GM19023 (cell line): ENCODE measurements at regions not wholly inside any gene's neighbourhood (a gene's known extent, or its start where the extent isn't known, plus 50 kb on each side); places are given as distances from the start of the nearest gene placed in this dataset.
"Not testable (repeated sequence)": the region's sequence is repeated elsewhere in the genome, so short reads cannot be mapped to it uniquely, and the experiment has no call there.

Source experiments
- ATAC-seq: cut with Tn5 transposase; IDR thresholded peaks from one replicate; pipeline ENCODE4 v1.9.1; 2021; ENCODE audit warnings: mild to moderate bottlenecking, moderate library complexity; ENCODE audit not compliant: unreplicated experiment

DNA sequence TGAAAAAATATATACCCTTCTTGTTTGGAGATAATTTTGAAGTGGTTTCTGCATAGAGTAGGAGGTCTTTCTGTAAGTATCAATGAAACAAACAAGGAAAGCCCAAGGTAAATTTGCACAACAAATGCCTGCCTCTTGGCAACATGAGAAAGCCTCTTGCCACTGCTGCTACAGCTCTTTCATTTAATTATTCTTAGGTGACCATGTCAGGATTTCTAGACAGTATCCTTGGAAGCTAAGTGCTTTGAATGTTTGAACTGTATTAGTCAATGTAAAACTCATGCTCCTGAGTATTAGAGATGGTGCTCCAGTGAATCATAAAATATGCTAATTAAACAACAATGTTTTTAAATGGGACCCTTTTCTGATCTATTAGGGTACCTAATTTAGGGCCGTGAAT, 81.2 kb upstream of the ITGB1 start:
- no peak for ATAC-seq

DNA sequence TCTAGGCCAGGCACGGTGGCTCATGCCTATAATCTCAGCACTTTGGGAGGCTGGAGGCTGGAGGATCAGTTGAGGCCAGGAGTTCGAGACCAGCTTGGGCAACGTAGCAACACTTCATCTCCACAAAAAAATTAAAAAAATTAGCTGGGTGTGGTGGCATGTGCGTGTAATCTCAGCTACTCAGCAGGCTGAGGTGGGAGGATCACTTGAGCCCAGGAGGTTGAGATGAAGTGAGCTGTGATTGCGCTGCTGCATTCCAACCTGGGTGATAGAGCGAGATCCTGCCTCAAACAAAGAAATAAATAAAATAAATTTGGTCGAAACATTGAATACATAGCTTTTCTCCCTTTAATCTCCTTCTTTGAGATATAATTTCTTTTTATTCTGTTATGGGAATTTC, 80.6 kb upstream of the ITGB1 start:
- no peak for ATAC-seq

DNA sequence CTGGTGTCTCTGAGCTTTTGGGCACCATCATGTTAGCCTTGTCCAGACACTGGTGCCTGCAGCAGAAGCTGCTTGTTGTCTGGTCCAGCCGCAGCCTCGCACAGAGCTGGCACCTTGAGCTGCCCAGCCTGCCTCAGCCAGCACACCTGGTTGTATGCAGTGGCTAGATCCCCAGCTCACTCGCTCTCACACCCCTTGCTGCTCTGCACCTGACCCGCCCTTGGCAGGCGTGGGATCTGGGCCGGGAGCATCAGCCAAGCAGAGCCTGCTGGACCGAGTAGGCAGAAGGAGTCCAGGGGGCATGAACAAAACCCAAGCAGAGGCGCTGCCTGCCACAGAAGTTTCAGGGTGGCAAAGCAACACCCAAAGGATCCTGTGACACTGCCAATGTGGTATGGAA, 79.7 kb upstream of the ITGB1 start:
- no peak for ATAC-seq

DNA sequence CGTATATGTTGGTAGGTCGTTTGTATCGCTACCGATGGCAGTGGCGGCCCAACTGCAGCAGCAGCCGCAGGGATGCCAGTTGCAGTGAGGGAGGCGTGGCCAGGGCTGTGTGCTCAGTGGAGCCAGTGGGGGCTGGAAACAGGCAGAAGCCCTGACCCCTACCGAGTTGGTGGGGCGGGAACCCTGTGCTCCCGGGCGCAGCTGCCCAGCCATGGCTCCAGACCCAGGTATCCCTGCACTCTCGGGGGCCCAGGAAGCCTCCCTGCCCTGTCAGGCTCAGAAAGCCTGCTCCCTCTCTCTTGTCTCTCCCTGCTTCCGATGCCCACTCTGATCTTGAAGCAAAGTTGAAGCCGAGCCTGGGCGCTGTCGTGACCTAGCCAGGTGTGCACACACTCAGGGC, 78.6 kb upstream of the ITGB1 start:
- ATAC-seq: no peak

DNA sequence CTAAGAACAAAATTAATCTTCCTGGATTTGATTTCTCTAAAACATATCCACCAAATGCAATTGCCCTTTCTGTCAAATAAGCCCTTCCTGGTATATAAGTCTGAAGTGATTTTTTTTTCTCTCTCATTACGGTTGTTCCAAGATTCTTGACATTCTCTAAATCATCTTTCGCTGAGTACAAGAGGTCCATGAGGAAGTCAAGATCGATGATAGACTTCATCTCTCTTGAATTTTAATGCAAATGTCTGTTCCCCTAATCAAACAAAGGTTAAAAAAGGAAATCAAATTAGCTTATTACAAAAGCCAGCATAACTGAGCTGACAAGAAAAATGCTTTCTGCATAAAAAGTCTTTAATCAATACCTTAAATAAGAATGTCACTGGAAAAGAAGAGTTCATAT, 77.4 kb upstream of the ITGB1 start:
- no peak for ATAC-seq

DNA sequence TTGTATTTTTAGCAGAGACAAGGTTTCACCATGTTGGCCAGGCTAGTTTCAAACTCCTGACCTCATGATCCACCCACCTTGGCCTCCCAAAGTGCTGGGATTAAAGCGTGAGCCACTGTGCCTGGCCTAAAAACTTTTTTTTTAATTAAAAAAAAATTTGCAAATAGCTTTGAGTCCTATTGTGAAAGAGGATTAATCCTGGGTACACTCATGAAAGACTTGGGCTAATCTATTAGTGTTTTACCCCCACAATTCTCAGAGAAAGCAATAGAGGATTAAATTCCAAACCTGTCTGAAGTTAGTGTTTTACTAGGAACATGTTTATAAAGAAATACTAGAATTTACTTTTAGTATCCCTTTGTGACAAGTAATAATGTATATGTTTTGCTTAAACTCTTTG, 76.9 kb upstream of the ITGB1 start:
- ATAC-seq: no peak

DNA sequence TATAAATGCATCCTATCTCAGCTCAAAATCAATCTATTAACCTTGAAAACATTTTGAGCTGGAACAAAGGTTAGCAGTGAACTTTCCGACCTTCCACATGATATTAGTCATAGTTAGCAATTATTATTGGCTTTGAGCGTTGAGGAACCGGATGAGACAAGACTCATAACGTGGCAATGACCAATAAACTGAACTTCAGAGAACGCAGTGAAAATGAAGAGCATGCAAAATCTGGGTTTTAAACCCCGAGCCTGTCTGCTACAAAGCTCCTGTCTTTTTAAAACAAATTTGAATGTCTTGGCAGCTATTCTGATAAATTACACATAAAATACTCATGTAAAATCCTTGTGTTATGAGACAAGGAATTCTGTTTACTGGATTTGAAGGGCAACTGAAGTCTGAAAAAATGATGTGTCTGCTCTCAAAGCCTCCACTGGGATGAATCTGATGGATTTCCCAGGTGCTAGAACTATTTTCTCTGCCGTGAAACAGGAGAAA, 74.7 kb upstream of the ITGB1 start:
- no peak for ATAC-seq

DNA sequence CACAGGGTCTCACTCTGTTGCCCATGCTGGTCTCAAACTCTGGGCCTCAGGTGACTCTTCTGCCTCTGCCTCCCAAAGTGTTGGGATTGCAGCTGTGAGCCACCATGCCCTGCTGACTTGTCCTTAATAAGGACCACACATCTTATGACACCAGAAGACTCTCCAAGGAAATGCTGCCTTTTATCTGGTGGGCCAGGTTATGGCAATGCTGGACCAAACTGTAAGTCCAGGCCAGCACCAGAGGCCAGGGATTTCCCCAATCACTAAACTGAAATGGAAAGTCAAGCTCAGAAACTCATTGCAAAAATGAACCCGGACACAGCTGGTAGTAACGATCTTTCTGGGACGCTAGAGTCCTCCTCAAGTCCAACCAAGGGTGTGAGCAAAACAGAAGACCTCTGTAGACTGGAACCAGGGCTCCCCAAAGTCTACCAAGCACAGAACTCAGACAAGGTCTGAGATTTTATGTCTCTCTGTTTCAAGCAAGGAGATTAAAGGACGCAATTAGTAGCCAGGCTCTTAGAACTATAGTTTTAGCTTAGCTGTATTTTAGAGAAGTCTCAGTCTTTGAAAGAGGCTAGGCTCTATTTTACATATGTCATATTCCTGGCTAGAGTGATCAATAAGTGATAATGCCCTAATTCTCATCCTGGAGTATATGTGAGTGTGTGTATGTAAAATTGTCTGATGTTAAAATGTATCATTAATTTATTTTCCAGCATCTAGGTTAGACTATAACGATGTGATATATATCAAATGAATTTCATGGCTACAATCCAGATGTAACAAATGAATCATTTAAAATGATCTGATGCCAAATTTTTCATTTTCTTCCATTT, 74.0 kb upstream of the ITGB1 start:
- no peak for ATAC-seq

DNA sequence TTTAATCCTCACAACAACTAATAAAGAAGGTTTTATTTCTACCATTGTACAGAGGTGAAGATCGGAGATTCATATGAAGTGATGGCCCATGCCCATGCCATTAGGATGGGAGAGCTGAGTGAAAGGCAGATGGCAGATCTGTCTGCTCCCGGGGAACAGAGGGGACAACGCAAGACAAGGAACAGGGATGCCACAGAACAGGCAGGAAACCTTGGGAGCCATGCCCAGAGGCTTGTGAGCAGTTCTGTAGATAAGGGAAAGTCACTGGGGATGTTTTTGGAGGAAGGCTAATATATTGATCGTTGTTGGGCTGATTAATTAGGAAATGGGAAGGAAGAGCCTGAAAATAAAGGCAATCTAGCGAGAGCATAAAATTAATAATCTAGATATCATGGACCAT, 73.1 kb upstream of the ITGB1 start:
- no peak for ATAC-seq

DNA sequence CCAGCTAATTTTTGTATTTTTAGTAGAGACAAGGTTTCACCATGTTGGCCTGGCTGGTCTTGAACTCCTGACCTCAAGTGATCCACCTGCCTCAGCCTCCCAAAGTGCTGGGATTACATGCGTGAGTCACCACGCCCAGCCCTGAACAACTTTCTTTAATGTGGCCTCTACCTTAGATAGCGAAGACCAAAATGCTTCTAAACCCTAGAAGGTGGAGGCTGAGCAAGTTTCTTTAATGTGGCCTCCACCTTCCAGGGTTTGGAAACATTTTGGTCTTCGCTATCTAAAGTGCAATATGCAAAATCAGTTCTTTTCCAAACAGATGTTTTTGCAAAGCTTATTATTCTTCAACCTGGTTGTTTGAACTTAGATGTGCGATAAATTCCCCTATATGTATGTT, 70.5 kb upstream of the ITGB1 start:
- not testable (repeated sequence) for ATAC-seq

DNA sequence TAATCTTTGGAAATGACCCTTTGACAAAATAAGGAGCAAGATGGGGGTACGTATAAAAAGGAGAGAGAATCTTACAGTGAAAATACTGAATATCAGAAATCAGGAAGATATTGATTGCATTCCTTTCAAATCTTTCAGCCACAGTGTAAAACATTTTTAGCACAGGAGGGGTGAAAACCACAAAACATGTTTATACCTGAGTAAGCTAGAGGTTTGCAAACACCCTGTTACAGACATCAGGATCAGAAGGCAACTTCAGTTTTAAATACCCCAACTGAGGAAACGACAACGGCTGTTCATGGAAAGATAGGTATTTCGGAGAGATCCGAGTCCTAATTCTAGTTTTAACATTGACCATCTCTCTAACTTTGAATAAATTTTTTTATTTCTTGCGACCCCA, 69.1 kb upstream of the ITGB1 start:
- ATAC-seq: no peak

DNA sequence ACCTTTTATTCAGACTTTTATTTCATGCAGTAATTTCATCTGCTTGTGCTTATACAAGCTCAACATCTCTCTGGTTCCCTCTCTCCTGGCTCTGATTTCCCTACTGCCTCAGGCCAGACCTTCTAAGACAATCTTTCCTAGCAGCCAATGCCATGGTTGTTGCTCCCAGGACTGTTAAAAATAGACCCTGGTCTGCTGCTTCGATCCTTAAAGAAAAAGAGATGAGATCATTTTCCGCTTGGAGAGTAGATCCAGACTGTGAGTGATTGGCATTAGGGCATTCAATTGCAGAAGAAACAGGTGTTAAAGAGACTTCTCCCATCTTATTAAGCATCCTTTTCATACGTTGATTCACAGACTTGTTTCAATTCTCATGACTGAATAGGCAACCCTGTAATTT, 68.4 kb upstream of the ITGB1 start:
- ATAC-seq: no peak

DNA sequence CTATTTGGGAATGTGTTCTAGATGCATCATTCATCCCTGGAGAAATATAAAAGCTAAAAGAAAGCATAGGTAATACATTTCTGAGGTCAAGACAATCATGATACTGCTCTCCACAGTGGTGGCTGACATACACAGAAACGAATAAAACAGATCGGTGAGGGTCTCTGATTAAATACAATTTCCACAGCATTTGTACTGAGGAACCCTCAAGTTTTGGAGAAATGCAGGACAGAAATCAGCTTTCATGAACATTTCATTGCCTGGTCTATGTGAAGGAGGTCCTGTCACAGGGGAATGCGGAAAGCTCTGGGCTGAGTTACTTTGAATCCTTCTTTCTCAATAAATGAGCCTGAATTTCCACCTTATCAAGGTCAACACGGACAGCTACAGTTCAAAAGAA, 67.9 kb upstream of the ITGB1 start:
- no peak for ATAC-seq

DNA sequence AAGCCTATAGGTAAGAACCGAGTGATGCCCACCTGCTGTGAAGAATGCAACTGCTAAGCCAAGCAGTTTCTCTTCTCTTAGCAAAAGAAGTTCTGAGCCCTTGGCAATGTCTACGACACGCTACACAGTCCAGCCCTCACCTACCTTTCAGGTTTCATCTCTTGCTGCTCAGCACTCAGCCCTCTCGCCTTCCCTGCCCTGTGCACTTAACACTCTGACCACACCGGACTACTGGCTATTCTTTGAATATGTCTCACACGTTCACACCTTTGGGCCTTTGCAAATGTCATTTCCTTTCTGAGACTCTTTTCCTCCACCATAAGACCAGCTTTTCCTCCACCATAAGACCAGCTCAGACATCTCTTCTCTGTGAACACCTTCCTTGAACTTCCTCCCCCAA, 67.0 kb upstream of the ITGB1 start:
- ATAC-seq: no peak

DNA sequence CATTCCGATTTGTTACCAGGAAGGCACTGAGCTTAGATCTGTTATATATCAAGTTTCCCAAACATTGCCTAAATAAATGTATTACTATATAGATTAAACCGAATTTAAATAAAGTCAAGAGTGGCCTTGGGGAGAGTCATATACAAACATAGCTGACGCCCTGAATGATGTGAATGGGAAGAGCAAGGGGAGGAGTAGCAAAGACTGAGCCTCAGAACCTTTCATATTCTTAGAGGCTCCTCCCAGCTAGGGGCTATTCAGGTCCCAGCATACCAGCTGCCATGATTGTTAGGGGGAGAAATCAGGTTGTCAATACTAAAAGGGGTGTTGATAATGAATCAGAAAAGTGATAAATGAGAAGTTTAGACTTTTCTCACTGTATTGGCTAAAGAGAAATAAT, 64.7 kb upstream of the ITGB1 start:
- ATAC-seq: no peak

DNA sequence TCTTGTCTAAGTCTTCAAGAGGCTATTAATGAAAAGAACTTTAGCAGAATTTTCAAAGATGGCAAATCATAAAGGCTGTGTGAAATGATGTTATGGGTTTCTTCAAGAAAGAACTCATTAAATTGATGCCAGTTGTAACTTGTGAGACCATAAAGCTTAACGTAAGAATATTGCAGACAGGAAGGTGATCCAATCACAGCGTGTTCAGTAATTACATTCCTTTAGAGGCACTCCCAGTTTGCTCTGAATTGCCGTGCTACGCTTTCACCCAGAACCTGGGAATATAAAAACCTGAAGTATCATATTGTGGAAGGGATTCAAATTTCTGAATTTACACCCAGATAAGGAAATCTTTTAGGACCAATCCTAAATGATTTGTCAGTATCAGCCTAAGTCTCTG, 64.1 kb upstream of the ITGB1 start:
- no peak for ATAC-seq

DNA sequence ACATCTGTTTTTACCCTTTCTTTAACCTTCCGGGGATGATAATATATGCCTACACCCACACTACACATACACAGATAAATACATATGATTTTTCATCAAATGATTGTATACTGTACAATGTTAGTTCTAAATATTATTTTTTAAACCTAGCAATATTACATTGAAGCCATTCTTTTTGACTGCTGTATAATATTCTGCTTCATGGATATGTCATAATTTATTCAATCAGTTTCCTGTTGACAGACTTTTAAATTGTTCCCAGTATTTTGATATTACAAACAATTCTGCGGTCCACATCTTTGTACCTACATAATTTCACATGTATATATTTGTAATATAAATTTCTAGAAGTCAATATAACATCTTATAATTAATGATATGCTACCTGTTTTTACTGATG, 59.0 kb upstream of the ITGB1 start:
- ATAC-seq: no peak

DNA sequence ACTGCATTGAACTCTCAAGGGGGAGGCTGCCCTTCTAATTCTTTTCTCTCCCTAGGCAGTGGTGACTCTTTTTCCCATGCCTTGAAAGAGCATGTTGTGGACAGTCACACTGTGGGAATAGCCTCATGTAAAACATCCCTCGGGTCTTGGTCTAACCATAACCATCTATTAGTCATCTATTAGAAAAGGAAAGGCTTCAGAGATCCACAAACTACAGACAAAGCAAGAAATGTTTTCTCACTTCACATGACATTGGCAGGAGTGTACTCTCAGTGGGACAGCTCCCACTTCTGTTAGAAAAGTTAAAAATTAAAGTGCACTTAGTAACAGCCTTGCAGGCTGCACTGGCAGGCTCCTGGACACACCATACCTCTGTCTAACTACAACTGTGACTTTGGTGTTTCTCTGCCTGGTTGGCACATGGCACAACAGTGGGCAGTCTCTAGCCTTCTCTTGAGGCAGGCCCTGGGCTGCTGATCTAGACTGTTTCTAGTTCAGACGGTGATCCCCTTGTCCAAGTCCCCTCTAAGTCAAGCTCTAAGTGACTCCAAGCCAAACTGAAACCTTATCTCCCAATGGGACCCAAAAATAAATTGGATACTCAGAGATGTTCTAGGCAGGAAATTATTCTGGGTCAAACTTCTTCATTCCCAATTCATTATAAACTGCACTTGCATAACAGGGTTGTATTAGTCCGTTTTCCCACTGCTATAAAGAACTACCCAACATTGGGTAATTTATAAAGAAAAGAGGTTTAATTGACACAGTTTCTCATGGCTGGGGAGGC, 57.9 kb upstream of the ITGB1 start:
- ATAC-seq: no peak

DNA sequence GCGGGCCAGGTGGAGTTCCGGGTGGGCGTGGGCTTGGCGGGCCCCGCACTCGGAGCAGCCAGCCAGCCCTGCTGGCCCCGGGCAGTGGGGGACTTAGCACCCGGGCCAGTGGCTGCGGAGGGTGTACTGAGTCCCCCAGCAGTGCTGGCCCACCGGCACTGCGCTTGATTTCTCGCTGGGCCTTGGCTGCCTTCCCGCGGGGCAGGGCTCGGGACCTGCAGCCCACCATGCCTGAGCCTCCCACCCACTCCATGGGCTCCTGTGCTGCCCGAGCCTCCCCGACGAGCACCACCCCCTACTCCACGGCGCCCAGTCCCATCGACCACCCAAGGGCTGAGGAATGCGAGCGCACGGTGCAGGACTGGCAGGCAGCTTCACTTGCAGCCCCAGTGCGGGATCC, 55.3 kb upstream of the ITGB1 start:
- ATAC-seq: not testable (repeated sequence)

DNA sequence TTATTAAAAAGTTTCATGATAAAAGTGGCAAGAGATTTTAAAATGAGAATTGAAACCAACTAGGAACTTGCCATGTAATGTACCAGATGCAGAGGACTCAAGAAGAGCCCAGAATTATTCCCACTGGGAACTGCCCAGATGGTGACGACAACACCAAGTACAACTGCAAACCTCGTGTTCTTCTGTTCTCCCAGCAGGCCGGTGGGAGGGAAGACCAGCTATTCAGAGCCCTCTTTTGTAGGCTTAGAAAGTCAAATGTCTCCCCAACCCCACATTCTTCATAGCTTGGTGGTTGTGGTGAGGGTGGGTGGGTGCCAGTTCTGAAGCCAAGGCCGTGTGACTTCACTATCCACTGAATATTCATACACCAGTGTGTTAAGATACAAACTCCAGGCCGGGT, 54.3 kb upstream of the ITGB1 start:
- no peak for ATAC-seq

DNA sequence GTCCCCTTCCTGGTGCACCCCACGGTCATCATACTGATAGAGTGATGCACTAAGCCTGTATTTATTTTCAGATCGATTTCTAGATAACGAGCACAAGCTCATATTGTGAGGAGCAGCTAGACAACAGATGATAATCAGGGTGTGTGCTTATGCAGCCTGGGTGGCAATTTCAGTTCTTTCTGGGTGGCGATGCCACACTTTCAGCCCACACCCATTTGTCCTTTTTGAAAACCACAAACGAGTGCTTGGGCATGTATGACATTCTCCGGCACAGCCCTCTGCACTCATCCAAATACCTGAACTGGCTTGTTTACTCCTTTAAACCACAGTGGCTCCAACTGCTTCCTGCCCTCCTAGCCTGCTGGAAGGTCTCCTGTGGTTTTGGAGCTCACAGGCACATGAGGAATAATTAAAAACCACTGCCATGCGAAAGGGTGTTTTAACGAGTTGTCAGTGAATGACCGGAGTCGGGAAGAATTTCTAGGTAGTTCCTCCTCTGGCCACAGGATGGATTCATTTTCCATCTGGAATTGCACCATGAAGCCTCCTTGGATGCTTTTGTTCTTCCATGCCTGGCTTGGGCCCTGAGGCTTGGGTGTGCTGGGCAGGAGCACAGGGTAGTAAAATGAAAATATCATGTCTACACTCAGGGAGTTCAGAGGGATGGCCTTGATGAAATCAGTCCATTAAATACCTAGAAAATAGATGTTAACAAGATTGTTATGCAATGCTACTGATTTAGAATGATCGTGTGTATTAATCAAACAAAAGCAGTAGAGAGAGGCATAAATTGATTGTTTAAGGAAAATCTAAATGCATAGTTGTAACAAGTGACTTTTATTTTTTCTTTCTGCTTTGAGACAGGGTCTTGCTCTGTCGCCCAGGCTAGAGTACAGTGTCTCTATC, 52.4 kb upstream of the ITGB1 start:
- no peak for ATAC-seq
